ENCODE measurements at regions not wholly inside any gene's neighbourhood (a gene's known extent, or its start where the extent isn't known, plus 50 kb on each side); places are given as distances from the start of the nearest gene placed in this dataset.

DNA sequence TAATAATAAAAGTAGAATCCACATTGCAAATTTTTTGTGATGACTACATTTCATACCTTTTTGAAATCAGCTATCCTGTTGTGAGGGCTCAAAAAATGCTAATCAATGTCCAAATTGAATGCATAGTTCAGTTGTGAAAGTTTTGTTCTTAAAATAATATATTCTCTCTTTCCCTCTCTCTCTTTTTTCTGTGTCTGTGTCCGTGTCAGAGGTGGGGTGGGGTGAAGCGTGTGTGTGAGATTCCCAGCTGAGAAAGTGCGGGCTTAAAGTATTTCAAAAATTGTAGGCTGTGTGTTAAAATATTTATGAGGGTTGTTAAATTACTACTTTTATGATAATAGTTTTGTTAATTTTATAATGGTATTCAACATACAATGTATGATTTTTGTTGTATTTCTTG lies 388.0 kb upstream of the LRRTM4 start:
- H3K9me3 Mint-ChIP-seq (ENCODE audit: unreplicated experiment) = no peaks in the 10 kb centered on the region
- TF ChIP-seq CTCF (IDR thresholded peaks at IDR 0.05; ENCODE audit: partially characterized antibody, unreplicated experiment) = no peak
- no peak for DNase-seq
- H3K4me3 Mint-ChIP-seq (ENCODE audit: unreplicated experiment) = no peak overlapping the region
- no peaks in the 10 kb centered on the region for H3K4me1 Mint-ChIP-seq (ENCODE audit: low read depth, unreplicated experiment)
- no peaks in the 10 kb centered on the region for H3K36me3 Mint-ChIP-seq (ENCODE audit: unreplicated experiment)
- no peaks in the 10 kb centered on the region for H3K27me3 Mint-ChIP-seq (ENCODE audit: unreplicated experiment)
- no peak overlapping the region for H3K27ac Mint-ChIP-seq (ENCODE audit: unreplicated experiment)

GRCh38 chr2:77920838-77921366 lies 398.7 kb upstream of the LRRTM4 start:
- TF ChIP-seq CTCF (IDR thresholded peaks at IDR 0.05; ENCODE audit: partially characterized antibody, unreplicated experiment) = no peak
- no peaks in the 10 kb centered on the region for H3K36me3 Mint-ChIP-seq (ENCODE audit: unreplicated experiment)

GRCh38 chr2:77922567-77922966 lies 400.4 kb upstream of the LRRTM4 start:
- no peak for TF ChIP-seq CTCF (IDR thresholded peaks at IDR 0.05; ENCODE audit: partially characterized antibody, unreplicated experiment)
- Mint-ChIP-seq H3K9me3 (ENCODE audit: unreplicated experiment) (no peaks in the 10 kb centered on the region), H3K36me3 (ENCODE audit: unreplicated experiment) (no peaks in the 10 kb centered on the region), H3K4me1 (ENCODE audit: low read depth, unreplicated experiment) (no peaks in the 10 kb centered on the region), H3K27me3 (ENCODE audit: unreplicated experiment) (no peaks in the 10 kb centered on the region), H3K27ac (ENCODE audit: unreplicated experiment) (no peak overlapping the region), H3K4me3 (ENCODE audit: unreplicated experiment) (no peak overlapping the region)
- no peak for DNase-seq

More at GRCh38 chr2:77920838-77921366, 398.7 kb upstream of the LRRTM4 start:
- H3K4me1 Mint-ChIP-seq (ENCODE audit: low read depth, unreplicated experiment) = no peaks in the 10 kb centered on the region
- no peak for DNase-seq
- H3K27ac Mint-ChIP-seq (ENCODE audit: unreplicated experiment) = no peak overlapping the region
- no peak overlapping the region for H3K4me3 Mint-ChIP-seq (ENCODE audit: unreplicated experiment)
- no peaks in the 10 kb centered on the region for H3K9me3 Mint-ChIP-seq (ENCODE audit: unreplicated experiment)
- H3K27me3 Mint-ChIP-seq (ENCODE audit: unreplicated experiment) = no peaks in the 10 kb centered on the region

- TF ChIP-seq CTCF (IDR thresholded peaks at IDR 0.05; ENCODE audit: partially characterized antibody, unreplicated experiment) = no peak
- Mint-ChIP-seq H3K27ac (ENCODE audit: unreplicated experiment) (no peak overlapping the region), H3K36me3 (ENCODE audit: unreplicated experiment) (no peaks in the 10 kb centered on the region), H3K4me1 (ENCODE audit: low read depth, unreplicated experiment) (no peaks in the 10 kb centered on the region), H3K4me3 (ENCODE audit: unreplicated experiment) (no peak overlapping the region), H3K27me3 (ENCODE audit: unreplicated experiment) (no peaks in the 10 kb centered on the region), H3K9me3 (ENCODE audit: unreplicated experiment) (no peaks in the 10 kb centered on the region)
- no peak for DNase-seq
These were observed 415.2 kb upstream of the LRRTM4 start for GRCh38 chr2:77937366-77937765.

- H3K27me3 Mint-ChIP-seq (ENCODE audit: unreplicated experiment) = no peaks in the 10 kb centered on the region
- TF ChIP-seq CTCF (IDR thresholded peaks at IDR 0.05; ENCODE audit: partially characterized antibody, unreplicated experiment) = no peak
- H3K4me3 Mint-ChIP-seq (ENCODE audit: unreplicated experiment) = no peak overlapping the region
- no peaks in the 10 kb centered on the region for H3K36me3 Mint-ChIP-seq (ENCODE audit: unreplicated experiment)
- no peaks in the 10 kb centered on the region for H3K9me3 Mint-ChIP-seq (ENCODE audit: unreplicated experiment)
- no peaks in the 10 kb centered on the region for H3K4me1 Mint-ChIP-seq (ENCODE audit: low read depth, unreplicated experiment)
- DNase-seq = no peak
- H3K27ac Mint-ChIP-seq (ENCODE audit: unreplicated experiment) = no peak overlapping the region
These were observed 416.3 kb upstream of the LRRTM4 start for GRCh38 chr2:77938462-77938861.
